Transverse colon (tissue), 4 donors: ENCODE measurements at regions not wholly inside any gene's neighbourhood (a gene's known extent, or its start where the extent isn't known, plus 50 kb on each side); places are given as distances from the start of the nearest gene placed in this dataset.
"Not testable (repeated sequence)": the region's sequence is repeated elsewhere in the genome, so short reads cannot be mapped to it uniquely, and the experiment has no call there.

Source experiments
- POLR2AphosphoS5 ChIP-seq, 3 donors: sonication (generic); formaldehyde crosslinking; IDR thresholded peaks; one replicate each; pipeline ENCODE4 v1.6.1; 2016; ENCODE audit warnings: antibody characterized with exemption in 3 of 3
- TF ChIP-seq, protein P1 (sequence below), 5 experiments: fragments of 200-600 bp in 3 of 5; fragments of 450-650 bp in 2 of 5; sonication (generic) in 3 of 5; IDR thresholded peaks; 1 replicate in 2 of 5; 2 replicates in 3 of 5; pipeline ENCODE4 v1.5.1; 2016 to 2017; ENCODE audit warnings: antibody characterized with exemption in 5 of 5, inconsistent platforms in 3 of 5, mild to moderate bottlenecking in 2 of 5, moderate library complexity in 1 of 5

DNA sequence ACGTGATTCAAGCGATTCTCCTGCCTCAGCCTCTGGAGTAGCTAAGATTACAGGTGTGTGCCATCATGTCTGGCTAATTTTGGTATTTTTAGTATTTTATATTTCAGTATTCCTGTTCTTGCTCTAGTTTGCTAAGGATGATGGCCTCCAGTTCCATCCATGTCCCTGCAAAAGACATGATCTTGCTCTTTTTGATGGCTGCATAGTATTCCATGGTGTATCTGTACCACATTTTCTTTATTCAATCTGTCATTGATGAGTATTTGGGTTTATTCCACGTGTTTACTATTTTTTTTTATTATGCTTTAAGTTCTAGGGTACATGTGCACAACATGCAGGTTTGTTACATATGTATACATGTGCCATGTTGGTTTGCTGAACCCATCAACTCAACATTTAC, 376.8 kb downstream of the TYW1 start:
- TF ChIP-seq, protein P1, sequence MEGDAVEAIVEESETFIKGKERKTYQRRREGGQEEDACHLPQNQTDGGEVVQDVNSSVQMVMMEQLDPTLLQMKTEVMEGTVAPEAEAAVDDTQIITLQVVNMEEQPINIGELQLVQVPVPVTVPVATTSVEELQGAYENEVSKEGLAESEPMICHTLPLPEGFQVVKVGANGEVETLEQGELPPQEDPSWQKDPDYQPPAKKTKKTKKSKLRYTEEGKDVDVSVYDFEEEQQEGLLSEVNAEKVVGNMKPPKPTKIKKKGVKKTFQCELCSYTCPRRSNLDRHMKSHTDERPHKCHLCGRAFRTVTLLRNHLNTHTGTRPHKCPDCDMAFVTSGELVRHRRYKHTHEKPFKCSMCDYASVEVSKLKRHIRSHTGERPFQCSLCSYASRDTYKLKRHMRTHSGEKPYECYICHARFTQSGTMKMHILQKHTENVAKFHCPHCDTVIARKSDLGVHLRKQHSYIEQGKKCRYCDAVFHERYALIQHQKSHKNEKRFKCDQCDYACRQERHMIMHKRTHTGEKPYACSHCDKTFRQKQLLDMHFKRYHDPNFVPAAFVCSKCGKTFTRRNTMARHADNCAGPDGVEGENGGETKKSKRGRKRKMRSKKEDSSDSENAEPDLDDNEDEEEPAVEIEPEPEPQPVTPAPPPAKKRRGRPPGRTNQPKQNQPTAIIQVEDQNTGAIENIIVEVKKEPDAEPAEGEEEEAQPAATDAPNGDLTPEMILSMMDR (IDR thresholded peaks at IDR 0.05) = not testable (repeated sequence)
- TF ChIP-seq POLR2AphosphoS5 (IDR thresholded peaks at IDR 0.05) = not testable (repeated sequence)
